Fibroblast of lung (primary cell): ENCODE measurements at regions not wholly inside any gene's neighbourhood (a gene's known extent, or its start where the extent isn't known, plus 50 kb on each side); places are given as distances from the start of the nearest gene placed in this dataset.

Experiments
- DNase-seq, 2 donors: peaks; one replicate each; pipeline versions ENCODE4 v3.0.0 to v3.0.0-alpha.2; 2010; ENCODE audit warnings: low read depth in 2 of 2
- H2AFZ ChIP-seq: 2 replicates; pipeline ENCODE4 v1.5.1; 2012; ENCODE audit warnings: low read length, control low read depth, inconsistent platforms
- H3K27ac ChIP-seq: 2 replicates; pipeline ENCODE4 v1.5.1; 2011; ENCODE audit warnings: low read length, control low read depth; ENCODE audit not compliant: insufficient read depth
- H3K27me3 ChIP-seq: 2 replicates; pipeline ENCODE4 v1.5.1; 2011; ENCODE audit warnings: mild to moderate bottlenecking, low read length; ENCODE audit not compliant: control insufficient read depth, insufficient read depth
- H3K36me3 ChIP-seq: 2 replicates; pipeline ENCODE4 v1.5.1; 2011; ENCODE audit warnings: low read length; ENCODE audit not compliant: control insufficient read depth, insufficient read depth
- H3K4me1 ChIP-seq: 2 replicates; pipeline ENCODE4 v1.5.1; 2011; ENCODE audit warnings: low read length; ENCODE audit not compliant: control insufficient read depth, insufficient read depth; ENCODE audit errors: extremely low read depth
- H3K4me2 ChIP-seq: 2 replicates; pipeline ENCODE4 v1.5.1; 2011; ENCODE audit warnings: low read length, control low read depth; ENCODE audit not compliant: insufficient read depth; ENCODE audit errors: extremely low read depth
- H3K4me3 ChIP-seq, 4 experiments: fragments of 200-600 bp in 1 of 4; sonication (generic) in 1 of 4; replicated peaks in 1 of 4; 2 replicates each; pipeline ENCODE4 v1.5.1; 2011 to 2016; ENCODE audit warnings: low read length in 4 of 4, low read depth in 3 of 4, mild to moderate bottlenecking in 3 of 4, control low read depth in 2 of 4, inconsistent platforms in 1 of 4, mixed read lengths in 1 of 4; ENCODE audit not compliant: insufficient read depth in 1 of 4; ENCODE audit errors: control extremely low read depth in 1 of 4
- H3K79me2 ChIP-seq: 2 replicates; pipeline ENCODE4 v1.5.1; 2012; ENCODE audit warnings: mild to moderate bottlenecking, low read length, inconsistent platforms; ENCODE audit not compliant: control insufficient read depth, insufficient read depth
- H3K9ac ChIP-seq: 2 replicates; pipeline ENCODE4 v1.5.1; 2011; ENCODE audit warnings: mild to moderate bottlenecking, low read length, control low read depth; ENCODE audit not compliant: insufficient read depth
- H3K9me3 ChIP-seq: 2 replicates; pipeline ENCODE4 v1.5.1; 2012; ENCODE audit warnings: low read depth, low read length; ENCODE audit not compliant: control insufficient read depth, insufficient read depth
- H4K20me1 ChIP-seq: 2 replicates; pipeline ENCODE4 v1.5.1; 2011; ENCODE audit warnings: low read length; ENCODE audit not compliant: control insufficient read depth, insufficient read depth; ENCODE audit errors: extremely low read depth
- CTCF ChIP-seq, 2 donors: IDR thresholded peaks in 1 of 2; conservative IDR thresholded peaks in 1 of 2; 1 replicate in 1 of 2; 2 replicates in 1 of 2; pipeline ENCODE4 v1.5.1; 2011 to 2012; ENCODE audit warnings: low read length in 2 of 2, control low read depth in 1 of 2, inconsistent platforms in 1 of 2, low read depth in 1 of 2, mild to moderate bottlenecking in 1 of 2
- EZH2 ChIP-seq: IDR thresholded peaks from 2 replicates; pipeline ENCODE4 v1.5.1; 2012; ENCODE audit warnings: low read length, control low read depth, mild to moderate bottlenecking; ENCODE audit errors: missing control alignments

GRCh38 chr6:47983491-47983890 is 127.5 kb downstream of the PTCHD4 start:
- Histone ChIP-seq H3K36me3 (no peaks in the 10 kb centered on the region), H3K27me3 (no peaks in the 10 kb centered on the region), H3K4me1 (no peaks in the 10 kb centered on the region), H4K20me1 (no peaks in the 10 kb centered on the region), H3K4me3 (no peak overlapping the region), H3K9ac (no peak overlapping the region), H3K27ac (no peak overlapping the region), H3K4me2 (no peak overlapping the region), H2AFZ (no peak overlapping the region), H3K79me2 (no peaks in the 10 kb centered on the region), H3K9me3 (no peaks in the 10 kb centered on the region)
- no peak for DNase-seq
- TF ChIP-seq CTCF (conservative IDR thresholded peaks at IDR 0.05 in 1 of 2, IDR thresholded peaks at IDR 0.05 in 1 of 2; ENCODE audit: low read depth in 1 of 2, low read length in 2 of 2) (no peak), EZH2 (no peak)

- TF ChIP-seq EZH2: no peak
- TF ChIP-seq CTCF (conservative IDR thresholded peaks at IDR 0.05 in 1 of 2, IDR thresholded peaks at IDR 0.05 in 1 of 2; ENCODE audit: low read depth in 1 of 2, low read length in 2 of 2): no peak
- Histone ChIP-seq H3K79me2 (no peaks in the 10 kb centered on the region), H3K27ac (no peak overlapping the region), H4K20me1 (no peaks in the 10 kb centered on the region), H3K4me3 (no peak overlapping the region), H3K36me3 (no peaks in the 10 kb centered on the region), H3K4me2 (no peak overlapping the region), H3K9ac (no peak overlapping the region), H2AFZ (no peak overlapping the region), H3K4me1 (no peaks in the 10 kb centered on the region), H3K9me3 (no peaks in the 10 kb centered on the region), H3K27me3 (no peaks in the 10 kb centered on the region)
- no peak for DNase-seq
Measured at GRCh38 chr6:47977314-47977713, 133.7 kb downstream of the PTCHD4 start.

- no peaks in the 10 kb centered on the region for H3K36me3 ChIP-seq
- no peak overlapping the region for H3K27ac ChIP-seq
- H3K79me2 ChIP-seq: no peaks in the 10 kb centered on the region
- no peaks in the 10 kb centered on the region for H4K20me1 ChIP-seq
- no peaks in the 10 kb centered on the region for H3K27me3 ChIP-seq
- H3K4me2 ChIP-seq: no peak overlapping the region
- no peak overlapping the region for H2AFZ ChIP-seq
- H3K4me3 ChIP-seq: no peak overlapping the region
- H3K9me3 ChIP-seq: no peaks in the 10 kb centered on the region
- no peaks in the 10 kb centered on the region for H3K4me1 ChIP-seq
- no peak for TF ChIP-seq CTCF (conservative IDR thresholded peaks at IDR 0.05 in 1 of 2, IDR thresholded peaks at IDR 0.05 in 1 of 2; ENCODE audit: low read depth in 1 of 2, low read length in 2 of 2)
- no peak for TF ChIP-seq EZH2
- H3K9ac ChIP-seq: no peak overlapping the region
- DNase-seq: no peak
Measured at GRCh38 chr6:47974106-47974505, 136.9 kb downstream of the PTCHD4 start.
